GM06990 (cell line): ENCODE measurements at regions not wholly inside any gene's neighbourhood (a gene's known extent, or its start where the extent isn't known, plus 50 kb on each side); places are given as distances from the start of the nearest gene placed in this dataset.

ENCODE experiments used
- DNase-seq: peaks from one replicate; pipeline ENCODE4 v3.0.0-alpha.2; 2011; ENCODE audit not compliant: insufficient read length; ENCODE audit errors: extremely low read depth
- H3K27me3 ChIP-seq: replicated peaks from 2 replicates; pipeline ENCODE4 v1.6.0; 2011; ENCODE audit warnings: low read length; ENCODE audit not compliant: control insufficient read depth, insufficient read depth
- H3K36me3 ChIP-seq: 2 replicates; pipeline ENCODE4 v1.5.1; 2011; ENCODE audit warnings: low read length; ENCODE audit not compliant: control insufficient read depth, insufficient read depth
- H3K4me3 ChIP-seq: replicated peaks from 2 replicates; pipeline ENCODE4 v1.5.1; 2011; ENCODE audit warnings: low read depth, mild to moderate bottlenecking, control low read depth, low read length
- TF ChIP-seq, protein P1 (sequence below): IDR thresholded peaks from 2 replicates; pipeline ENCODE4 v1.5.1; 2011; ENCODE audit warnings: low read length, control low read depth, mild to moderate bottlenecking, inconsistent platforms; ENCODE audit not compliant: insufficient read depth, poor library complexity, severe bottlenecking

GRCh38 chr6:14266266-14266665 is 148.7 kb downstream of the CD83 start:
- TF ChIP-seq, protein P1, sequence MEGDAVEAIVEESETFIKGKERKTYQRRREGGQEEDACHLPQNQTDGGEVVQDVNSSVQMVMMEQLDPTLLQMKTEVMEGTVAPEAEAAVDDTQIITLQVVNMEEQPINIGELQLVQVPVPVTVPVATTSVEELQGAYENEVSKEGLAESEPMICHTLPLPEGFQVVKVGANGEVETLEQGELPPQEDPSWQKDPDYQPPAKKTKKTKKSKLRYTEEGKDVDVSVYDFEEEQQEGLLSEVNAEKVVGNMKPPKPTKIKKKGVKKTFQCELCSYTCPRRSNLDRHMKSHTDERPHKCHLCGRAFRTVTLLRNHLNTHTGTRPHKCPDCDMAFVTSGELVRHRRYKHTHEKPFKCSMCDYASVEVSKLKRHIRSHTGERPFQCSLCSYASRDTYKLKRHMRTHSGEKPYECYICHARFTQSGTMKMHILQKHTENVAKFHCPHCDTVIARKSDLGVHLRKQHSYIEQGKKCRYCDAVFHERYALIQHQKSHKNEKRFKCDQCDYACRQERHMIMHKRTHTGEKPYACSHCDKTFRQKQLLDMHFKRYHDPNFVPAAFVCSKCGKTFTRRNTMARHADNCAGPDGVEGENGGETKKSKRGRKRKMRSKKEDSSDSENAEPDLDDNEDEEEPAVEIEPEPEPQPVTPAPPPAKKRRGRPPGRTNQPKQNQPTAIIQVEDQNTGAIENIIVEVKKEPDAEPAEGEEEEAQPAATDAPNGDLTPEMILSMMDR = no peak
- Histone ChIP-seq H3K27me3 (no peaks in the 10 kb centered on the region), H3K4me3 (no peak overlapping the region), H3K36me3 (no peaks in the 10 kb centered on the region)
- DNase-seq = no peak

- H3K27me3 ChIP-seq = no peaks in the 10 kb centered on the region
- TF ChIP-seq, protein P1 = no peak
- no peak for DNase-seq
- H3K4me3 ChIP-seq = no peak overlapping the region
- no peaks in the 10 kb centered on the region for H3K36me3 ChIP-seq
These were observed 150.5 kb downstream of the CD83 start for GRCh38 chr6:14267885-14268660.

DNA sequence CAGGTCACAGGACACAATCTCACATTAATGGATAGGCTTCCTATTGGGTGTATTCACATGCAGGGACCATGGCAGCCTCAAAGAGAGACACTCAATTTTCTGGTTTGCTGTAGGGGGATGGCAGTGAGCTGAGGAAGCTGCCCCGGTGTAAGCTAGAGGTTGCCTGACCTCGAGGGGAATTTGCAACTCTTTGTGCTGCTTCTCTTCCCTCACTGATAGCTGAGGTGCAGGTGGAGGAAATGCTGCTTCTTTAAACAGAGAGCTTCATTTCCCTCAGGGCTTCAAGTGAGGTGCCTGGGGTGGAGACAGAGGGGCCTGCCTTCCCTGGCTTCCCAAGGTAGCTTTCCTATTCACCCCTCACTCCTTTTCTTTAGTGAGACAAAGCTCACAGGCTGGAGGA is 151.9 kb downstream of the CD83 start:
- TF ChIP-seq, protein P1 = no peak
- Histone ChIP-seq H3K4me3 (no peak overlapping the region), H3K27me3 (no peaks in the 10 kb centered on the region), H3K36me3 (no peaks in the 10 kb centered on the region)
- no peak for DNase-seq

GRCh38 chr6:14270142-14270893 is 152.7 kb downstream of the CD83 start:
- no peaks in the 10 kb centered on the region for H3K36me3 ChIP-seq
- no peak overlapping the region for H3K4me3 ChIP-seq
- TF ChIP-seq, protein P1 = no peak
- no peak for DNase-seq
- no peaks in the 10 kb centered on the region for H3K27me3 ChIP-seq

DNA sequence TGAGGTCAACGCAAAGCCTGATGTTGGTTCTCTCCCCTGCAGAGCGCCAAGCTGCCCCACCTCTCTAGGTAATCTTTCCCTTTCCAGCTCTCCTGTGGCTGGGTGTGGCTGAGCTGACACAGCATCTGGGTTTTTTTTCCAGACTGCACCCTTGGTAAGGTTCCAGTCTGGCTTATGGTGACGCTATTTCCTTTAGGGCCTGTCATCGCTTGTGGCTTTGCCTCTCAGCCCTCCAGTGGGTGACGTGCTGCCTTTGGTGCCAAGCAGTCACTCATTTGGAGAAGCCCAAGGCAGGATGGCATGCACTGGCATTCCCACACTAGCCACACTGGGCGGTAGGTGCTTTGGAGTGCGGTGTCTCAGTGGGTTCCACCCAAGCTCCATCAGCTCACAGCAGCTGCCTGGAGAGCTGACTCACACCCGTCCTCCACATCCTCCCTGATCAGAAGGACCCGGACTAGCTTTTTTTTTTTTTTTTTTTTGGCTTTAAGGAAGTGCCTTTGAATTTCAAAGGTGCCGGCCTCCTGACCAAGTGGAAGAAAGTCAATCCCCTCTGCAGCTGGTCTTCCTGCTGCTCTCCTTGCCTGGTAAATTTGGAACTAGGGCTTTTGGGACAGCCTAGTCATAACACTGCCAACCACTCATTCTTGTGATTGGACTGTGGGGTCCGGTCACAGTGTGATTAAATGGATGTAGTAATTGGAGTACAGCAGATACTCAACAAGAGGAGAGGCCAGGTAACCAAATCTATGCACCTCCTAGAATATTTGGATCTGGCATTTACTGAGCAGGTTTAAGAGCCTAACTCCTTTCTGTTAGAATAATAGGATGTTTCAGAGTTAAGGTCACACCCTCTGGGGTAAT is 153.6 kb downstream of the CD83 start:
- DNase-seq = no peak
- H3K36me3 ChIP-seq = no peaks in the 10 kb centered on the region
- TF ChIP-seq, protein P1 = no peak
- no peak overlapping the region for H3K4me3 ChIP-seq
- H3K27me3 ChIP-seq = no peaks in the 10 kb centered on the region
